ENCODE measurements at regions not wholly inside any gene's neighbourhood (a gene's known extent, or its start where the extent isn't known, plus 50 kb on each side); places are given as distances from the start of the nearest gene placed in this dataset.

DNA sequence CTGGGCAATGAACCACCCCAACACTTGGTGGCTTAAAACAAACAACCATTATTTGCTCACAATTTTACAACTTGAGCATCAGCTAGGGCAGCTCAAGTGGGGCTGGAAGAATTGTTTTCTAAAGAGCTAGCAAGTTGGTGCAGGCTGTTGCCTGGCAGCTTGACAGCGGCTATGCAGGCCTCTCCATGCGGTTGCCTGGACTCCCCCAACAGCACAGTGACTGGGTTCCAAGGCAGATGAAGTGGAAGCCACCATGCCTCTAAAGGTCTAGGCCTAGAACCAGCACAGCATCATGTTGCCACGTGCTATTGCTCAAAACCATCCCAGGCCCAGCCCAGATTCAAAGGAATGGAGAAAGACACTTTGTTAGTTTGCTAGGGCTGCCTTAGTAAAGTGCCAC, 114.8 kb downstream of the BCOR start:
- H3K27ac Mint-ChIP-seq: no peak overlapping the region
- H3K4me3 Mint-ChIP-seq: no peak overlapping the region
- TF ChIP-seq, protein P1, sequence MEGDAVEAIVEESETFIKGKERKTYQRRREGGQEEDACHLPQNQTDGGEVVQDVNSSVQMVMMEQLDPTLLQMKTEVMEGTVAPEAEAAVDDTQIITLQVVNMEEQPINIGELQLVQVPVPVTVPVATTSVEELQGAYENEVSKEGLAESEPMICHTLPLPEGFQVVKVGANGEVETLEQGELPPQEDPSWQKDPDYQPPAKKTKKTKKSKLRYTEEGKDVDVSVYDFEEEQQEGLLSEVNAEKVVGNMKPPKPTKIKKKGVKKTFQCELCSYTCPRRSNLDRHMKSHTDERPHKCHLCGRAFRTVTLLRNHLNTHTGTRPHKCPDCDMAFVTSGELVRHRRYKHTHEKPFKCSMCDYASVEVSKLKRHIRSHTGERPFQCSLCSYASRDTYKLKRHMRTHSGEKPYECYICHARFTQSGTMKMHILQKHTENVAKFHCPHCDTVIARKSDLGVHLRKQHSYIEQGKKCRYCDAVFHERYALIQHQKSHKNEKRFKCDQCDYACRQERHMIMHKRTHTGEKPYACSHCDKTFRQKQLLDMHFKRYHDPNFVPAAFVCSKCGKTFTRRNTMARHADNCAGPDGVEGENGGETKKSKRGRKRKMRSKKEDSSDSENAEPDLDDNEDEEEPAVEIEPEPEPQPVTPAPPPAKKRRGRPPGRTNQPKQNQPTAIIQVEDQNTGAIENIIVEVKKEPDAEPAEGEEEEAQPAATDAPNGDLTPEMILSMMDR (IDR thresholded peaks at IDR 0.05): no peak
- peaks cover 62% of the 10 kb centered on the region for H3K27me3 Mint-ChIP-seq (ENCODE audit: low read depth, poor library complexity)
- no peaks in the 10 kb centered on the region for H3K36me3 Mint-ChIP-seq (ENCODE audit: low read depth)
- H3K9me3 Mint-ChIP-seq: peaks cover 38% of the 10 kb centered on the region
- no peaks in the 10 kb centered on the region for H3K4me1 Mint-ChIP-seq
- DNase-seq: no peak

DNA sequence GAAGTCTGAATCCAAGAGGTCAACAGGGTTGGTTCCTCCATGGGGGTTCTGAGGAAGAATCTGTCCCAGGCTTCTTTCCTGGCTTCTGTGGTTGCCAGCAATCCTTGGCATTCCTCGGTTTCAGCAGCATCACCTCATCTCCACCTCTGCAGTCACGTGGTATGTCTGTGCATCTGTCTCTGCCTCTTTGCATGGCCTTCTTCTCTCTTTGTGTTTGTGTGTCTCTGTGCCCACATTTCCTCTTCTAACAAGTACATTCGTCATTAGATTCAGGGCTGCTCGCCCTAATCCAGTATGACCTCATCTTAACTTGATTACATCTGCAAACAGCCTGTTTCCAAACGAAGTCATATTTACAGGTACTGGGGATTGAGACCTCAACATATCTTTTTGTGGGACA, 114.0 kb downstream of the BCOR start:
- Mint-ChIP-seq H3K36me3 (ENCODE audit: low read depth) (no peaks in the 10 kb centered on the region), H3K9me3 (peaks cover 42% of the 10 kb centered on the region), H3K27me3 (ENCODE audit: low read depth, poor library complexity) (peaks cover 64% of the 10 kb centered on the region), H3K27ac (no peak overlapping the region), H3K4me3 (no peak overlapping the region), H3K4me1 (no peaks in the 10 kb centered on the region)
- no peak for DNase-seq
- TF ChIP-seq, protein P1 (IDR thresholded peaks at IDR 0.05): no peak

DNA sequence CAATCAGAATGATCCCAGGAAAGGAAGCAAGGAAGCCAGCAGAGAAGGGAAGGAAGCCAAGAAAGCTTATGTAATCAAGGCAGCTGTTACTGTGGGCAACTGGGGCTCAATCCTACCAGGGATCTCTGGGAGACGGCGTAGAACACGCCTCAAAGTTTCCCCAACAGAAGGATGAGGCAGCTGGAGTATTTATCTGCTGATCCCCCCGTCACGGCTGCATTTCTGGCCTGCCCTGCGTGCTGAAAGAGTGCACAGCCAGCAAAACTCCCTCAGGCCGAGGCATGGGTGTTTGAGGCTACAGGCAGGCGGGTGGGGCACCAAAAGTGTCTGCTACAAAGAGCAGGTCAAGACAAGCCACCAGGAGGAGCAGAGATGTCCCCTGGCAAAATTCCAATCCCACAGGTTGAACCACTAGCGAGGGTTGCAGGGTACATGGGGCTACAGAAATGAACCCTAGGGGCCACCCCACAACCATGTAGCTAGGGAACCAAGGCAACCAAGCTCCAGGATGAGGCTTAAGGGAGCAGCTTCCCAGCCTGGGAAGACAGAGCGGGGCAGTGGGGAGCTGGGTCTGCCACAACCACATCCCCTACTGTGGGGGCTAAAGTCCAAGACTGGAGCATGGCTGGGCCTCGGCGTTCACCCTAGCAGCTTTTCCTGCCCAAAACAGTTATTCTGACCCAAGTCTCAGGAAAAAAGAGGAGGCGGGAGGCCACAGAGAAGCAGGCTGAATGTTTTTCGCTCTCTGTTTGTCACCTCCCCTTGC, 113.4 kb downstream of the BCOR start:
- no peak overlapping the region for H3K27ac Mint-ChIP-seq
- H3K27me3 Mint-ChIP-seq (ENCODE audit: low read depth, poor library complexity): peaks cover 64% of the 10 kb centered on the region
- H3K4me1 Mint-ChIP-seq: no peaks in the 10 kb centered on the region
- no peaks in the 10 kb centered on the region for H3K36me3 Mint-ChIP-seq (ENCODE audit: low read depth)
- DNase-seq: no peak
- no peak overlapping the region for H3K4me3 Mint-ChIP-seq
- peaks cover 43% of the 10 kb centered on the region for H3K9me3 Mint-ChIP-seq
- TF ChIP-seq, protein P1 (IDR thresholded peaks at IDR 0.05): no peak

DNA sequence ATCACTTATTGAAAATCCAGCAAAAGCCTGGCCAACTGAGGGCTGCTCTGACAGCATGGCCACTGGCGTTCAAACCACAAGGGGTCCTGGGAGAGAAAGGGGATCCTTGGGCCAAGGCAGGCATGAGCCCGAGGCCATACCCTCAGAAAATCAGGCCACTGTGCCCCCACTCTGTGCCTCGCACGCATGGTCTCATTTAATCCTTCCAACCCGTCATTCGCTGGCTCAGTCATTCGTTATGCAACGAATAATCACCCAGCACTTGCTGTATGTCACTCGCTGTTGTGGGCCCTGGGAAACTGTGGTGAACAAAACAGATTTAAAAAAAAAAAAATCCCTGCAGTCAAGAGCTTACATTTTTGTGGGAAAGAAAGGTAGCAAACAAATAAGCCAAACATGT, 112.7 kb downstream of the BCOR start:
- no peak for DNase-seq
- TF ChIP-seq, protein P1 (IDR thresholded peaks at IDR 0.05): no peak
- Mint-ChIP-seq H3K4me1 (no peaks in the 10 kb centered on the region), H3K27me3 (ENCODE audit: low read depth, poor library complexity) (peaks cover 66% of the 10 kb centered on the region), H3K27ac (no peak overlapping the region), H3K4me3 (no peak overlapping the region), H3K9me3 (peaks cover 47% of the 10 kb centered on the region), H3K36me3 (ENCODE audit: low read depth) (no peaks in the 10 kb centered on the region)

DNA sequence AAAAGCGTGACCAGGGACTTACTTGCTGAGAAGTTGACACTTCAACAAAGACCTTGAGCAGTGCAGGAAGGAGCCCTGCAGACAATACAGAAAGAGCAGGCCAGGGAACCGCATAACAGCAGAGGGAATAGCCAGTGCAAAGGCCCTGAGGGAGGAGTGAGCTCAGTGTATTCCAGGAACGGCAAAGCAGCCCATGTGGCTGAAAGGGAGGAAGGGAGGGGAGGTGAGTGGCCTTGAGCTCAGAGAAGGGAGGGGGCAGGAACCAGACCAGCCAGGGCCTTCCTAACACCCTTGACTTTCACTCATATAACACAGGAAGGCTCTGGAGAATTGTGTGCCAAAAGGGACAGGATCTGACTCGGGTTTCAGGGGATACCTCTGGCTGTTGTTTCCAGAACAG, 112.2 kb downstream of the BCOR start:
- Mint-ChIP-seq H3K4me3 (no peak overlapping the region), H3K27me3 (ENCODE audit: low read depth, poor library complexity) (peaks cover 65% of the 10 kb centered on the region), H3K9me3 (peaks cover 46% of the 10 kb centered on the region), H3K27ac (no peak overlapping the region), H3K36me3 (ENCODE audit: low read depth) (no peaks in the 10 kb centered on the region), H3K4me1 (no peaks in the 10 kb centered on the region)
- DNase-seq: no peak
- TF ChIP-seq, protein P1 (IDR thresholded peaks at IDR 0.05): no peak

DNA sequence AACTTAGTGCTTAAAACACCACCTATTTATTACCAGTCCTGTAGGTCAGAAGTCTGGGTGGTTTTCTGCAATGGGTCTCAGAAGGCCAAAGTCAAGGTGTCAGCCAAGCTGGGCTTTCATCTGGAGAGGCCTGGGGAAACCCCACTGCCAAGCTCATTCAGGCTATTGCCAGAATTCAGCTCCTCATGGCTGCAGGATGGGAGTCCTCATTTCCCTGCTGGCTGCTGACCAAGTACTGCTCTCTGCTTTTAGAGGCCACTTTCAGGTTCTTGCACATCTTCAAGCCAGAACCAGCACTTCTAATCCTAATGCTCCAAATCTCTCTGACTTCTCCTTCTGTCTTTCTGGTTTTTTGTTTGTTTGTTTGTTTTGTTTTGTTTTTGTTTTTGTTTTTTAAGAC, 109.3 kb downstream of the BCOR start:
- no peak for DNase-seq
- Mint-ChIP-seq H3K36me3 (ENCODE audit: low read depth) (no peaks in the 10 kb centered on the region), H3K4me3 (no peak overlapping the region), H3K4me1 (no peaks in the 10 kb centered on the region), H3K27me3 (ENCODE audit: low read depth, poor library complexity) (peaks cover 61% of the 10 kb centered on the region), H3K9me3 (peaks cover 35% of the 10 kb centered on the region), H3K27ac (no peak overlapping the region)
- TF ChIP-seq, protein P1 (IDR thresholded peaks at IDR 0.05): no peak

Measured in nephron progenitor cell (in vitro differentiated cells).